Liver (tissue), 8 donors: ENCODE measurements at regions not wholly inside any gene's neighbourhood (a gene's known extent, or its start where the extent isn't known, plus 50 kb on each side); places are given as distances from the start of the nearest gene placed in this dataset.

Experiments used
- DNase-seq: peaks from one replicate; pipeline ENCODE4 v3.0.0-alpha.2; 2017; ENCODE audit warnings: low spot score
- H3K27ac ChIP-seq, 2 donors: one replicate each; pipeline ENCODE4 v1.7.0; 2013; ENCODE audit warnings: inconsistent platforms in 2 of 2, low read length in 2 of 2, control low read depth in 1 of 2, low read depth in 1 of 2, mild to moderate bottlenecking in 1 of 2
- H3K27me3 ChIP-seq, 4 donors: one replicate each; pipeline versions ENCODE4 v1.6.1 to v1.7.0; 2013; ENCODE audit warnings: low read length in 3 of 4, inconsistent platforms in 1 of 4, mild to moderate bottlenecking in 1 of 4, moderate library complexity in 1 of 4; ENCODE audit not compliant: control insufficient read depth in 4 of 4, insufficient read depth in 4 of 4
- H3K36me3 ChIP-seq, 4 donors: one replicate each; pipeline versions ENCODE4 v1.6.1 to v1.7.0; 2013; ENCODE audit warnings: low read length in 3 of 4, mild to moderate bottlenecking in 3 of 4, low read depth in 1 of 4, moderate library complexity in 1 of 4; ENCODE audit not compliant: control insufficient read depth in 4 of 4, insufficient read depth in 3 of 4
- H3K4me1 ChIP-seq, 4 donors: one replicate each; pipeline versions ENCODE4 v1.6.1 to v1.7.0; 2013; ENCODE audit warnings: low read length in 3 of 4, mild to moderate bottlenecking in 3 of 4, moderate library complexity in 1 of 4; ENCODE audit not compliant: control insufficient read depth in 4 of 4, insufficient read depth in 4 of 4
- H3K4me3 ChIP-seq, 3 donors: one replicate each; pipeline versions ENCODE4 v1.6.1 to v1.7.0; 2013; ENCODE audit warnings: low read length in 3 of 3, control low read depth in 1 of 3, low read depth in 1 of 3, mild to moderate bottlenecking in 1 of 3
- H3K9ac ChIP-seq, 2 donors: one replicate each; pipeline ENCODE4 v1.7.0; 2013; ENCODE audit warnings: low read length in 2 of 2, mild to moderate bottlenecking in 2 of 2, moderate library complexity in 2 of 2, control low read depth in 1 of 2, low read depth in 1 of 2
- H3K9me3 ChIP-seq, 4 donors: one replicate each; pipeline versions ENCODE4 v1.6.1 to v1.7.0; 2013; ENCODE audit warnings: low read length in 3 of 4; ENCODE audit not compliant: control insufficient read depth in 4 of 4
- ATF3 ChIP-seq: IDR thresholded peaks from 2 replicates; pipeline ENCODE4 v1.6.1; 2016; ENCODE audit warnings: antibody characterized with exemption
- CTCF ChIP-seq: fragments of 150-350 bp; IDR thresholded peaks from 2 replicates; pipeline ENCODE4 v1.5.1; 2017; ENCODE audit warnings: improper control_type of control experiment, low read depth, low read length; ENCODE audit not compliant: missing input control
- EGR1 ChIP-seq, 2 donors: IDR thresholded peaks; 2 replicates each; pipeline ENCODE4 v1.6.1; 2016 to 2018; ENCODE audit warnings: antibody characterized with exemption in 2 of 2, low read depth in 2 of 2
- FOXA1 ChIP-seq: IDR thresholded peaks from 2 replicates; pipeline ENCODE4 v1.6.1; 2016; ENCODE audit warnings: antibody characterized with exemption
- FOXA2 ChIP-seq: IDR thresholded peaks from 2 replicates; pipeline ENCODE4 v1.6.1; 2016; ENCODE audit warnings: antibody characterized with exemption
- GABPA ChIP-seq, 2 donors: IDR thresholded peaks in 1 of 2; conservative IDR thresholded peaks in 1 of 2; 2 replicates each; pipeline ENCODE4 v1.6.1; 2016; ENCODE audit warnings: antibody characterized with exemption in 2 of 2, mild to moderate bottlenecking in 1 of 2, moderate library complexity in 1 of 2
- HNF4A ChIP-seq, 2 donors: conservative IDR thresholded peaks; 2 replicates each; pipeline ENCODE4 v1.6.1; 2016; ENCODE audit warnings: antibody characterized with exemption in 2 of 2, mild to moderate bottlenecking in 2 of 2
- HNF4G ChIP-seq: IDR thresholded peaks from 2 replicates; pipeline ENCODE4 v1.6.1; 2016; ENCODE audit warnings: antibody characterized with exemption
- JUND ChIP-seq, 2 donors: IDR thresholded peaks; 2 replicates each; pipeline ENCODE4 v1.6.1; 2016; ENCODE audit warnings: antibody characterized with exemption in 2 of 2
- MAX ChIP-seq: IDR thresholded peaks from 2 replicates; pipeline ENCODE4 v1.6.1; 2016; ENCODE audit warnings: antibody characterized with exemption
- NR2F2 ChIP-seq: IDR thresholded peaks from 2 replicates; pipeline ENCODE4 v1.6.1; 2016; ENCODE audit warnings: antibody characterized with exemption
- RAD21 ChIP-seq, 2 donors: IDR thresholded peaks; 2 replicates each; pipeline ENCODE4 v1.6.1; 2016; ENCODE audit warnings: antibody characterized with exemption in 2 of 2, mild to moderate bottlenecking in 2 of 2
- REST ChIP-seq: IDR thresholded peaks from 2 replicates; pipeline ENCODE4 v1.6.1; 2016; ENCODE audit warnings: antibody characterized with exemption, mild to moderate bottlenecking
- RXRA ChIP-seq, 2 donors: IDR thresholded peaks; 2 replicates each; pipeline ENCODE4 v1.6.1; 2017 to 2018; ENCODE audit warnings: antibody characterized with exemption in 2 of 2, mild to moderate bottlenecking in 1 of 2
- SP1 ChIP-seq: IDR thresholded peaks from 2 replicates; pipeline ENCODE4 v1.6.1; 2018; ENCODE audit warnings: antibody characterized with exemption, mild to moderate bottlenecking
- TAF1 ChIP-seq: conservative IDR thresholded peaks from 2 replicates; pipeline ENCODE4 v1.6.1; 2016; ENCODE audit warnings: antibody characterized with exemption, mild to moderate bottlenecking
- YY1 ChIP-seq: IDR thresholded peaks from 2 replicates; pipeline ENCODE4 v1.6.1; 2016; ENCODE audit warnings: antibody characterized with exemption, mild to moderate bottlenecking
- ZBTB33 ChIP-seq: IDR thresholded peaks from 2 replicates; pipeline ENCODE4 v1.6.1; 2016; ENCODE audit warnings: antibody characterized with exemption
- WGBS: extraction: QIAGEN DNeasy Blood & Tissue Kit; methylation state at CpG from one replicate; pipeline ENCODE4 v1.1.7; 2013; 5-methylcytosine and 5-hydroxymethylcytosine counted together
- donor health status: healthy.
- donor health status: healthy.
- donor health status: healthy.
- donor health status: healthy.
- donor health status: healthy.

- Histone ChIP-seq H3K4me3 (no peak overlapping the region), H3K9me3 (peaks cover 8 to 23% (median 12%) of the 10 kb centered on the region in 4 donors), H3K9ac (no peak overlapping the region), H3K4me1 (no peaks in the 10 kb centered on the region), H3K36me3 (no peaks in the 10 kb centered on the region), H3K27me3 (no peaks in the 10 kb centered on the region), H3K27ac (no peak overlapping the region)
- TF ChIP-seq HNF4G (no peak), ATF3 (no peak), FOXA2 (no peak), SP1 (no peak), YY1 (no peak), NR2F2 (no peak), FOXA1 (no peak), HNF4A (conservative IDR thresholded peaks at IDR 0.05) (no peak), GABPA (IDR thresholded peaks at IDR 0.05 in 1 of 2, conservative IDR thresholded peaks at IDR 0.05 in 1 of 2) (no peak), EGR1 (IDR thresholded peaks at IDR 0.05; ENCODE audit: low read depth in 2 of 2) (no peak), TAF1 (no peak), JUND (IDR thresholded peaks at IDR 0.05) (no peak), REST (no peak), RAD21 (IDR thresholded peaks at IDR 0.05) (no peak), ZBTB33 (no peak), RXRA (IDR thresholded peaks at IDR 0.05) (no peak), CTCF (no peak), MAX (no peak)
- no peak for DNase-seq
- 85% methylated on average over 4 of the region's 4 CpGs for WGBS
Measured at GRCh38 chr4:4724321-4724720, 135.1 kb upstream of the MSX1 start.

- WGBS = 93% methylated on average over 5 of the region's 5 CpGs
- no peak for TF ChIP-seq YY1
- no peak for TF ChIP-seq ATF3
- no peak for TF ChIP-seq CTCF
- TF ChIP-seq JUND (IDR thresholded peaks at IDR 0.05) = no peak
- no peak for TF ChIP-seq GABPA (IDR thresholded peaks at IDR 0.05 in 1 of 2, conservative IDR thresholded peaks at IDR 0.05 in 1 of 2)
- TF ChIP-seq HNF4G = no peak
- no peak for TF ChIP-seq EGR1 (IDR thresholded peaks at IDR 0.05; ENCODE audit: low read depth in 2 of 2)
- TF ChIP-seq FOXA2 = no peak
- no peak for TF ChIP-seq NR2F2
- no peak for TF ChIP-seq HNF4A (conservative IDR thresholded peaks at IDR 0.05)
- TF ChIP-seq SP1 = no peak
- no peak for TF ChIP-seq RXRA (IDR thresholded peaks at IDR 0.05)
- Histone ChIP-seq H3K27ac (no peak overlapping the region), H3K27me3 (no peaks in the 10 kb centered on the region), H3K9ac (no peak overlapping the region), H3K4me1 (no peaks in the 10 kb centered on the region), H3K9me3 (peaks cover 8 to 18% (median 11%) of the 10 kb centered on the region in 4 donors), H3K36me3 (no peaks in the 10 kb centered on the region), H3K4me3 (no peak overlapping the region)
- DNase-seq = no peak
Measured at GRCh38 chr4:4721636-4722035, 137.8 kb upstream of the MSX1 start.
